ENCODE measurements at regions not wholly inside any gene's neighbourhood (a gene's known extent, or its start where the extent isn't known, plus 50 kb on each side); places are given as distances from the start of the nearest gene placed in this dataset.

DNA sequence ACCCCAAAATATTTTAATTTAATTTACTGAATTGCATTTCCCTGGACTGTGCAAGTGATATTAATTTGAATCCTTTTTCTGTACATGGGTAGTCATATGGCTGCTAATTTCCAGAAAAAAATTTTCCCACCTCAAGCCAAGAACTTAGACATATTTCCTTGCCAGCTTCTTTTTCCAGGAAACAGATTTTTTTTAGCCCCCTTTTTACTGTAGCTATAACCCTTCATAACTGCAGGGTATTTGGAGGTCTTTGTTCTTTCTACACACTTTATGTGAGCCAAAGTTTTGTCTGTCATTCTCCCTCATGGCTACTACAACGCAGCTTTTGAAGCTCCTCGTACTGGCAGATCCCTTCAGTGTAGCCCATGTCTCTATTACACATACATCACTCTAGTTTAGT is 261.2 kb upstream of the PIK3R1 start:
- TF ChIP-seq, protein P1, sequence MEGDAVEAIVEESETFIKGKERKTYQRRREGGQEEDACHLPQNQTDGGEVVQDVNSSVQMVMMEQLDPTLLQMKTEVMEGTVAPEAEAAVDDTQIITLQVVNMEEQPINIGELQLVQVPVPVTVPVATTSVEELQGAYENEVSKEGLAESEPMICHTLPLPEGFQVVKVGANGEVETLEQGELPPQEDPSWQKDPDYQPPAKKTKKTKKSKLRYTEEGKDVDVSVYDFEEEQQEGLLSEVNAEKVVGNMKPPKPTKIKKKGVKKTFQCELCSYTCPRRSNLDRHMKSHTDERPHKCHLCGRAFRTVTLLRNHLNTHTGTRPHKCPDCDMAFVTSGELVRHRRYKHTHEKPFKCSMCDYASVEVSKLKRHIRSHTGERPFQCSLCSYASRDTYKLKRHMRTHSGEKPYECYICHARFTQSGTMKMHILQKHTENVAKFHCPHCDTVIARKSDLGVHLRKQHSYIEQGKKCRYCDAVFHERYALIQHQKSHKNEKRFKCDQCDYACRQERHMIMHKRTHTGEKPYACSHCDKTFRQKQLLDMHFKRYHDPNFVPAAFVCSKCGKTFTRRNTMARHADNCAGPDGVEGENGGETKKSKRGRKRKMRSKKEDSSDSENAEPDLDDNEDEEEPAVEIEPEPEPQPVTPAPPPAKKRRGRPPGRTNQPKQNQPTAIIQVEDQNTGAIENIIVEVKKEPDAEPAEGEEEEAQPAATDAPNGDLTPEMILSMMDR (IDR thresholded peaks at IDR 0.05; ENCODE audit: poor library complexity), result no peak
- TF ChIP-seq EZH2 (IDR thresholded peaks at IDR 0.05; ENCODE audit: borderline replicate concordance) (no peak), EZH2phosphoT487 (IDR thresholded peaks at IDR 0.05; ENCODE audit: low read depth, severe bottlenecking, unreplicated experiment) (no peak)

Data from hepatocyte (in vitro differentiated cells).